ENCODE measurements at regions not wholly inside any gene's neighbourhood (a gene's known extent, or its start where the extent isn't known, plus 50 kb on each side); places are given as distances from the start of the nearest gene placed in this dataset.

DNA sequence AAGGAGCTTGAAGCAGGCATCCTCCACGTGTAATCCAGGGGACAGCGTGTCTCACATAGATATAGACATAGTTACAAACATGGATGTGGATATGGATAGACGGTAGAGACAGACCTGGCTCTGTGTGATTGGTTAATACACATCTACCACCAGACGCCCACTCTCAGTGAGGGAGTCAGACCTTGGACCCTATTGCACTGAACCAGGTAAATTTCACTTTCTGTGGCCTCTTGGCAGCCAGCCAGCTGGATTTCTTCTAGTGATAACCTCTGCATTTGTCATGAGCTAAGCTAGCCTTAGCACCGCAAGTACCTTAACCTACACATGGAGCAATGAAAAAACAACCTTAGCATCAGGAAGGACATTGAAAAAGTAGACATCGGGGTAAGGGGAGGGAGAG lies 79.2 kb upstream of the ACSL4 start:
- H3K27me3 Mint-ChIP-seq (ENCODE audit: insufficient read depth, unreplicated experiment): no peaks in the 10 kb centered on the region
- intact Hi-C loops (cut with micrococcal nuclease; ENCODE audit: unreplicated experiment): no loop called here
- Histone ChIP-seq H3K4me1 (no peaks in the 10 kb centered on the region), H3K27me3 (replicated peaks; ENCODE audit: control insufficient read depth, insufficient read depth, low read length) (no peaks in the 10 kb centered on the region), H3K9me3 (no peaks in the 10 kb centered on the region), H3K36me3 (ENCODE audit: control insufficient read depth, insufficient read depth, low read length) (no peaks in the 10 kb centered on the region), H3K4me3 (ENCODE audit: low read depth, low read length) (no peak overlapping the region)
- no peak overlapping the region for H3K27ac Mint-ChIP-seq (ENCODE audit: unreplicated experiment)
- no peaks in the 10 kb centered on the region for H3K4me1 Mint-ChIP-seq (ENCODE audit: low read depth, unreplicated experiment)
- BruUV-seq (replicated peaks): no TSS peak
- ChIA-PET CTCF (no interaction called here), POLR2A (no interaction called here)
- H3K9me3 Mint-ChIP-seq (ENCODE audit: unreplicated experiment): no peaks in the 10 kb centered on the region
- DNase-seq: peak; percentile 18 to 65
- H3K36me3 Mint-ChIP-seq (ENCODE audit: insufficient read depth, unreplicated experiment): no peaks in the 10 kb centered on the region
- TF ChIP-seq, protein P1, sequence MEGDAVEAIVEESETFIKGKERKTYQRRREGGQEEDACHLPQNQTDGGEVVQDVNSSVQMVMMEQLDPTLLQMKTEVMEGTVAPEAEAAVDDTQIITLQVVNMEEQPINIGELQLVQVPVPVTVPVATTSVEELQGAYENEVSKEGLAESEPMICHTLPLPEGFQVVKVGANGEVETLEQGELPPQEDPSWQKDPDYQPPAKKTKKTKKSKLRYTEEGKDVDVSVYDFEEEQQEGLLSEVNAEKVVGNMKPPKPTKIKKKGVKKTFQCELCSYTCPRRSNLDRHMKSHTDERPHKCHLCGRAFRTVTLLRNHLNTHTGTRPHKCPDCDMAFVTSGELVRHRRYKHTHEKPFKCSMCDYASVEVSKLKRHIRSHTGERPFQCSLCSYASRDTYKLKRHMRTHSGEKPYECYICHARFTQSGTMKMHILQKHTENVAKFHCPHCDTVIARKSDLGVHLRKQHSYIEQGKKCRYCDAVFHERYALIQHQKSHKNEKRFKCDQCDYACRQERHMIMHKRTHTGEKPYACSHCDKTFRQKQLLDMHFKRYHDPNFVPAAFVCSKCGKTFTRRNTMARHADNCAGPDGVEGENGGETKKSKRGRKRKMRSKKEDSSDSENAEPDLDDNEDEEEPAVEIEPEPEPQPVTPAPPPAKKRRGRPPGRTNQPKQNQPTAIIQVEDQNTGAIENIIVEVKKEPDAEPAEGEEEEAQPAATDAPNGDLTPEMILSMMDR (IDR thresholded peaks at IDR 0.05; ENCODE audit: insufficient read depth in 1 of 2, low read depth in 1 of 2, low read length in 1 of 2, severe bottlenecking in 1 of 2, unreplicated experiment in 1 of 2): no peak
- H3K4me3 Mint-ChIP-seq (ENCODE audit: unreplicated experiment): no peak overlapping the region

DNA sequence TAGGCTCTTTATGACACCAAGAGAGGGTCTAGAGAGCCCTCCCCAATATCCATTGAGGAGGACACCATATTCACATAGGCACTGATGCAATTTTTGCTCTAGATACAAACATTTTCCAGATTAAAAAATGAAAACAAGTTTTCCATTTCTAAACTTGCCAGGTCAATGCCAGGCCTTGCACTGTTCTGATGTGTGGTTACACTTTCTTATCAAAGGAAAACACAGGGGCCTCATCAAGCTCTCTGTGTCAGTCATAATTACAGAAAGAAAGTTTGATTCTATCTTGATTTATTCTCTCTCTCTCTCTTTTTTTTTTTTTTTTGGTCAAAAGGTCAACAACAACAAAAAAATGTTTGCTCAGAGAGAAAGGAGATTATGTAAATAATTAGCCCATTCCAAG lies 80.2 kb upstream of the ACSL4 start:
- no peaks in the 10 kb centered on the region for H3K36me3 Mint-ChIP-seq (ENCODE audit: insufficient read depth, unreplicated experiment)
- Histone ChIP-seq H3K9me3 (no peaks in the 10 kb centered on the region), H3K27me3 (replicated peaks; ENCODE audit: control insufficient read depth, insufficient read depth, low read length) (no peaks in the 10 kb centered on the region), H3K36me3 (ENCODE audit: control insufficient read depth, insufficient read depth, low read length) (no peaks in the 10 kb centered on the region), H3K4me3 (ENCODE audit: low read depth, low read length) (no peak overlapping the region), H3K4me1 (no peaks in the 10 kb centered on the region)
- no peak overlapping the region for H3K4me3 Mint-ChIP-seq (ENCODE audit: unreplicated experiment)
- no peaks in the 10 kb centered on the region for H3K27me3 Mint-ChIP-seq (ENCODE audit: insufficient read depth, unreplicated experiment)
- ChIA-PET POLR2A (interaction anchor here (0.6 kb wide), 1 partner anchor 79 kb away, joined by 3 read pairs; no protein-coding TSS in a partner anchor), CTCF (no interaction called here)
- no peaks in the 10 kb centered on the region for H3K4me1 Mint-ChIP-seq (ENCODE audit: low read depth, unreplicated experiment)
- no peak overlapping the region for H3K27ac Mint-ChIP-seq (ENCODE audit: unreplicated experiment)
- intact Hi-C loops (cut with micrococcal nuclease; ENCODE audit: unreplicated experiment): no loop called here
- H3K9me3 Mint-ChIP-seq (ENCODE audit: unreplicated experiment): no peaks in the 10 kb centered on the region
- BruUV-seq (replicated peaks): no TSS peak
- TF ChIP-seq, protein P1 (IDR thresholded peaks at IDR 0.05; ENCODE audit: insufficient read depth in 1 of 2, low read depth in 1 of 2, low read length in 1 of 2, severe bottlenecking in 1 of 2, unreplicated experiment in 1 of 2): no peak
- no peak for DNase-seq

DNA sequence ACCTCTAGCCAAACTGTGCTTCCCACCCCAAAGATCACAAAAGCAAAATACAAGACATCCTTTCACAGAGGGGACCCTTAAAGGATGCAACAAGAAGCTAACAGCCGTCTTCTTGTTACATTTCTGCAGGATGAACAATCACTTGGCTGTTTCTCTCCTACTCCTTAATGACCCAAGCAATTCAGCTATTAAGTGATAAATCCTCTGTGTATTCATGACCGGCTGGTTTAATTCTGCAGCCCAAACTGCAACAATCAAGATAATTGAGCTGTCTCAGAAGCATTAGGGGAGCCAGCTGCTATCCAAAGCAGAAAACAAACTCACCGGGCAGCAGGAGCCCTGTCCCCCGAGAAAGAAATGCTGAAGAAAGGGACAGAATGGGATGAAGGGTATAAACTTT lies 85.9 kb upstream of the ACSL4 start:
- CTCF ChIA-PET: no interaction called here
- H3K9me3 Mint-ChIP-seq (ENCODE audit: unreplicated experiment): no peaks in the 10 kb centered on the region
- BruUV-seq (replicated peaks): no TSS peak

More for the DNA sequence above, 85.9 kb upstream of the ACSL4 start:
- H3K36me3 Mint-ChIP-seq (ENCODE audit: insufficient read depth, unreplicated experiment): no peaks in the 10 kb centered on the region
- no peaks in the 10 kb centered on the region for H3K4me1 Mint-ChIP-seq (ENCODE audit: low read depth, unreplicated experiment)
- Histone ChIP-seq H3K4me1 (no peaks in the 10 kb centered on the region), H3K4me3 (ENCODE audit: low read depth, low read length) (no peak overlapping the region), H3K27me3 (replicated peaks; ENCODE audit: control insufficient read depth, insufficient read depth, low read length) (no peaks in the 10 kb centered on the region; the same call in 1 of the 2 replicates), H3K36me3 (ENCODE audit: control insufficient read depth, insufficient read depth, low read length) (no peaks in the 10 kb centered on the region), H3K9me3 (no peaks in the 10 kb centered on the region)
- no peak overlapping the region for H3K4me3 Mint-ChIP-seq (ENCODE audit: unreplicated experiment)
- no peak for DNase-seq
- intact Hi-C loops (cut with micrococcal nuclease; ENCODE audit: unreplicated experiment): no loop called here
- no peaks in the 10 kb centered on the region for H3K27me3 Mint-ChIP-seq (ENCODE audit: insufficient read depth, unreplicated experiment)
- no peak overlapping the region for H3K27ac Mint-ChIP-seq (ENCODE audit: unreplicated experiment)
- POLR2A ChIA-PET: no interaction called here
- TF ChIP-seq, protein P1 (IDR thresholded peaks at IDR 0.05; ENCODE audit: insufficient read depth in 1 of 2, low read depth in 1 of 2, low read length in 1 of 2, severe bottlenecking in 1 of 2, unreplicated experiment in 1 of 2): no peak
